Liver (tissue), 3 donors: ENCODE measurements at regions not wholly inside any gene's neighbourhood (a gene's known extent, or its start where the extent isn't known, plus 50 kb on each side); places are given as distances from the start of the nearest gene placed in this dataset.

Experiments
- CTCF ChIP-seq: fragments of 150-350 bp; IDR thresholded peaks from 2 replicates; pipeline ENCODE4 v1.5.1; 2017; ENCODE audit warnings: improper control_type of control experiment, low read depth, low read length; ENCODE audit not compliant: missing input control
- RAD21 ChIP-seq, 2 donors: IDR thresholded peaks; 2 replicates each; pipeline ENCODE4 v1.6.1; 2016; ENCODE audit warnings: antibody characterized with exemption in 2 of 2, mild to moderate bottlenecking in 2 of 2
- REST ChIP-seq: IDR thresholded peaks from 2 replicates; pipeline ENCODE4 v1.6.1; 2016; ENCODE audit warnings: antibody characterized with exemption, mild to moderate bottlenecking
- RXRA ChIP-seq, 2 donors: IDR thresholded peaks; 2 replicates each; pipeline ENCODE4 v1.6.1; 2017 to 2018; ENCODE audit warnings: antibody characterized with exemption in 2 of 2, mild to moderate bottlenecking in 1 of 2
- TF ChIP-seq, protein P1 (sequence below): IDR thresholded peaks from 2 replicates; pipeline ENCODE4 v1.6.1; 2016; ENCODE audit warnings: antibody characterized with exemption
- donor health status: healthy.
- donor health status: healthy.

GRCh38 chr16:55073830-55074229 is 143.2 kb downstream of the IRX5 start:
- no peak for TF ChIP-seq CTCF
- TF ChIP-seq RAD21 (IDR thresholded peaks at IDR 0.05): no peak
- TF ChIP-seq RXRA (IDR thresholded peaks at IDR 0.05): no peak
- TF ChIP-seq, protein P1, sequence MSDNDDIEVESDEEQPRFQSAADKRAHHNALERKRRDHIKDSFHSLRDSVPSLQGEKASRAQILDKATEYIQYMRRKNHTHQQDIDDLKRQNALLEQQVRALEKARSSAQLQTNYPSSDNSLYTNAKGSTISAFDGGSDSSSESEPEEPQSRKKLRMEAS: no peak
- no peak for TF ChIP-seq REST
